ENCODE measurements at regions not wholly inside any gene's neighbourhood (a gene's known extent, or its start where the extent isn't known, plus 50 kb on each side); places are given as distances from the start of the nearest gene placed in this dataset.

- Histone ChIP-seq H3K9ac (ENCODE audit: low read length in 5 of 5) (no peak overlapping the region), H3K4me3 (ENCODE audit: low read depth in 1 of 5, low read length in 5 of 5) (no peak overlapping the region), H3K9me3 (ENCODE audit: control insufficient read depth in 5 of 5, low read length in 5 of 5) (no peaks in the 10 kb centered on the region), H3K36me3 (ENCODE audit: control insufficient read depth in 5 of 5, insufficient read depth in 5 of 5, low read length in 5 of 5) (no peaks in the 10 kb centered on the region), H3K27me3 (ENCODE audit: control insufficient read depth in 5 of 5, insufficient read depth in 4 of 5, low read length in 5 of 5) (peaks cover 0 to 10% (median 8%) of the 10 kb centered on the region in 5 donors), H3K27ac (ENCODE audit: low read depth, low read length) (no peak overlapping the region), H3K4me1 (ENCODE audit: control insufficient read depth in 5 of 5, insufficient read depth in 5 of 5, low read length in 5 of 5) (no peaks in the 10 kb centered on the region)
Measured at GRCh38 chr7:32357535-32358277, 132.5 kb downstream of the LSM5 start.

- Histone ChIP-seq H3K4me3 (ENCODE audit: low read depth in 1 of 5, low read length in 5 of 5) (no peak overlapping the region), H3K4me1 (ENCODE audit: control insufficient read depth in 5 of 5, insufficient read depth in 5 of 5, low read length in 5 of 5) (no peaks in the 10 kb centered on the region), H3K27ac (ENCODE audit: low read depth, low read length) (no peak overlapping the region), H3K9me3 (ENCODE audit: control insufficient read depth in 5 of 5, low read length in 5 of 5) (no peaks in the 10 kb centered on the region), H3K27me3 (ENCODE audit: control insufficient read depth in 5 of 5, insufficient read depth in 4 of 5, low read length in 5 of 5) (no peaks in the 10 kb centered on the region), H3K9ac (ENCODE audit: low read length in 5 of 5) (no peak overlapping the region), H3K36me3 (ENCODE audit: control insufficient read depth in 5 of 5, insufficient read depth in 5 of 5, low read length in 5 of 5) (no peaks in the 10 kb centered on the region)
Measured at GRCh38 chr7:32347244-32347828, 142.8 kb downstream of the LSM5 start.

GRCh38 chr7:32346253-32346652 lies 143.9 kb downstream of the LSM5 start:
- H3K4me3 ChIP-seq (ENCODE audit: low read depth in 1 of 5, low read length in 5 of 5), result no peak overlapping the region
- H3K4me1 ChIP-seq (ENCODE audit: control insufficient read depth in 5 of 5, insufficient read depth in 5 of 5, low read length in 5 of 5), result no peaks in the 10 kb centered on the region
- no peak overlapping the region for H3K9ac ChIP-seq (ENCODE audit: low read length in 5 of 5)
- H3K36me3 ChIP-seq (ENCODE audit: control insufficient read depth in 5 of 5, insufficient read depth in 5 of 5, low read length in 5 of 5), result no peaks in the 10 kb centered on the region
- no peaks in the 10 kb centered on the region for H3K9me3 ChIP-seq (ENCODE audit: control insufficient read depth in 5 of 5, low read length in 5 of 5)
- no peaks in the 10 kb centered on the region for H3K27me3 ChIP-seq (ENCODE audit: control insufficient read depth in 5 of 5, insufficient read depth in 4 of 5, low read length in 5 of 5)
- no peak overlapping the region for H3K27ac ChIP-seq (ENCODE audit: low read depth, low read length)

GRCh38 chr7:32336726-32337125 lies 153.5 kb downstream of the LSM5 start:
- Histone ChIP-seq H3K36me3 (ENCODE audit: control insufficient read depth in 5 of 5, insufficient read depth in 5 of 5, low read length in 5 of 5) (no peaks in the 10 kb centered on the region), H3K27me3 (ENCODE audit: control insufficient read depth in 5 of 5, insufficient read depth in 4 of 5, low read length in 5 of 5) (no peaks in the 10 kb centered on the region), H3K9me3 (ENCODE audit: control insufficient read depth in 5 of 5, low read length in 5 of 5) (peaks cover 0 to 5% (median 0%) of the 10 kb centered on the region in 5 donors), H3K27ac (ENCODE audit: low read depth, low read length) (no peak overlapping the region), H3K4me3 (ENCODE audit: low read depth in 1 of 5, low read length in 5 of 5) (no peak overlapping the region), H3K9ac (ENCODE audit: low read length in 5 of 5) (no peak overlapping the region), H3K4me1 (ENCODE audit: control insufficient read depth in 5 of 5, insufficient read depth in 5 of 5, low read length in 5 of 5) (no peaks in the 10 kb centered on the region)

- H3K4me1 ChIP-seq (ENCODE audit: control insufficient read depth in 5 of 5, insufficient read depth in 5 of 5, low read length in 5 of 5), result no peaks in the 10 kb centered on the region
- peaks cover 0 to 5% (median 0%) of the 10 kb centered on the region in 5 donors for H3K9me3 ChIP-seq (ENCODE audit: control insufficient read depth in 5 of 5, low read length in 5 of 5)
- H3K4me3 ChIP-seq (ENCODE audit: low read depth in 1 of 5, low read length in 5 of 5), result no peak overlapping the region
- H3K27ac ChIP-seq (ENCODE audit: low read depth, low read length), result no peak overlapping the region
- H3K9ac ChIP-seq (ENCODE audit: low read length in 5 of 5), result no peak overlapping the region
- H3K36me3 ChIP-seq (ENCODE audit: control insufficient read depth in 5 of 5, insufficient read depth in 5 of 5, low read length in 5 of 5), result no peaks in the 10 kb centered on the region
- no peaks in the 10 kb centered on the region for H3K27me3 ChIP-seq (ENCODE audit: control insufficient read depth in 5 of 5, insufficient read depth in 4 of 5, low read length in 5 of 5)
Measured at GRCh38 chr7:32335107-32335506, 155.1 kb downstream of the LSM5 start.

GRCh38 chr7:32330602-32331001 lies 159.6 kb downstream of the LSM5 start:
- Histone ChIP-seq H3K4me3 (ENCODE audit: low read depth in 1 of 5, low read length in 5 of 5) (no peak overlapping the region), H3K27ac (ENCODE audit: low read depth, low read length) (no peak overlapping the region), H3K4me1 (ENCODE audit: control insufficient read depth in 5 of 5, insufficient read depth in 5 of 5, low read length in 5 of 5) (peaks cover 0 to 6% (median 4%) of the 10 kb centered on the region in 5 donors), H3K36me3 (ENCODE audit: control insufficient read depth in 5 of 5, insufficient read depth in 5 of 5, low read length in 5 of 5) (no peaks in the 10 kb centered on the region), H3K9ac (ENCODE audit: low read length in 5 of 5) (no peak overlapping the region), H3K9me3 (ENCODE audit: control insufficient read depth in 5 of 5, low read length in 5 of 5) (peaks cover 0 to 5% (median 0%) of the 10 kb centered on the region in 5 donors), H3K27me3 (ENCODE audit: control insufficient read depth in 5 of 5, insufficient read depth in 4 of 5, low read length in 5 of 5) (no peaks in the 10 kb centered on the region)

- Histone ChIP-seq H3K9ac (ENCODE audit: low read length in 5 of 5) (no peak overlapping the region), H3K36me3 (ENCODE audit: control insufficient read depth in 5 of 5, insufficient read depth in 5 of 5, low read length in 5 of 5) (no peaks in the 10 kb centered on the region), H3K27me3 (ENCODE audit: control insufficient read depth in 5 of 5, insufficient read depth in 4 of 5, low read length in 5 of 5) (no peaks in the 10 kb centered on the region), H3K4me1 (ENCODE audit: control insufficient read depth in 5 of 5, insufficient read depth in 5 of 5, low read length in 5 of 5) (peaks cover 0 to 6% (median 4%) of the 10 kb centered on the region in 5 donors), H3K4me3 (ENCODE audit: low read depth in 1 of 5, low read length in 5 of 5) (no peak overlapping the region), H3K9me3 (ENCODE audit: control insufficient read depth in 5 of 5, low read length in 5 of 5) (no peaks in the 10 kb centered on the region), H3K27ac (ENCODE audit: low read depth, low read length) (no peak overlapping the region)
Measured at GRCh38 chr7:32326078-32326477, 164.1 kb downstream of the LSM5 start.

GRCh38 chr7:32323712-32324111 lies 166.5 kb downstream of the LSM5 start:
- Histone ChIP-seq H3K36me3 (ENCODE audit: control insufficient read depth in 5 of 5, insufficient read depth in 5 of 5, low read length in 5 of 5) (no peaks in the 10 kb centered on the region), H3K4me3 (ENCODE audit: low read depth in 1 of 5, low read length in 5 of 5) (no peak overlapping the region), H3K4me1 (ENCODE audit: control insufficient read depth in 5 of 5, insufficient read depth in 5 of 5, low read length in 5 of 5) (peaks cover 0 to 10% (median 4%) of the 10 kb centered on the region in 5 donors), H3K9ac (ENCODE audit: low read length in 5 of 5) (no peak overlapping the region), H3K27ac (ENCODE audit: low read depth, low read length) (no peak overlapping the region), H3K9me3 (ENCODE audit: control insufficient read depth in 5 of 5, low read length in 5 of 5) (no peaks in the 10 kb centered on the region), H3K27me3 (ENCODE audit: control insufficient read depth in 5 of 5, insufficient read depth in 4 of 5, low read length in 5 of 5) (peaks cover 3 to 9% (median 4%) of the 10 kb centered on the region in 5 donors)

GRCh38 chr7:32319012-32319382 lies 171.2 kb downstream of the LSM5 start:
- Histone ChIP-seq H3K27ac (ENCODE audit: low read depth, low read length) (no peak overlapping the region), H3K27me3 (ENCODE audit: control insufficient read depth in 5 of 5, insufficient read depth in 4 of 5, low read length in 5 of 5) (peaks cover 4 to 15% (median 12%) of the 10 kb centered on the region in 5 donors), H3K4me1 (ENCODE audit: control insufficient read depth in 5 of 5, insufficient read depth in 5 of 5, low read length in 5 of 5) (peaks cover 0 to 14% (median 2%) of the 10 kb centered on the region in 5 donors), H3K9me3 (ENCODE audit: control insufficient read depth in 5 of 5, low read length in 5 of 5) (no peaks in the 10 kb centered on the region), H3K36me3 (ENCODE audit: control insufficient read depth in 5 of 5, insufficient read depth in 5 of 5, low read length in 5 of 5) (no peaks in the 10 kb centered on the region), H3K9ac (ENCODE audit: low read length in 5 of 5) (peak overlapping the region in 2 of 5 donors; percentile 29 to 61), H3K4me3 (ENCODE audit: low read depth in 1 of 5, low read length in 5 of 5) (peak overlapping the region; percentile 34 to 83 (median 67))

- Histone ChIP-seq H3K36me3 (ENCODE audit: control insufficient read depth in 5 of 5, insufficient read depth in 5 of 5, low read length in 5 of 5) (no peaks in the 10 kb centered on the region), H3K9me3 (ENCODE audit: control insufficient read depth in 5 of 5, low read length in 5 of 5) (no peaks in the 10 kb centered on the region), H3K27me3 (ENCODE audit: control insufficient read depth in 5 of 5, insufficient read depth in 4 of 5, low read length in 5 of 5) (peaks cover 4 to 15% (median 12%) of the 10 kb centered on the region in 5 donors), H3K9ac (ENCODE audit: low read length in 5 of 5) (peak overlapping the region in 2 of 5 donors; percentile 29 to 61), H3K4me1 (ENCODE audit: control insufficient read depth in 5 of 5, insufficient read depth in 5 of 5, low read length in 5 of 5) (peaks cover 0 to 14% (median 2%) of the 10 kb centered on the region in 5 donors), H3K4me3 (ENCODE audit: low read depth in 1 of 5, low read length in 5 of 5) (peak overlapping the region; percentile 34 to 83 (median 67)), H3K27ac (ENCODE audit: low read depth, low read length) (no peak overlapping the region)
Measured at GRCh38 chr7:32318300-32319011, 171.7 kb downstream of the LSM5 start.
